ENCODE measurements at regions not wholly inside any gene's neighbourhood (a gene's known extent, or its start where the extent isn't known, plus 50 kb on each side); places are given as distances from the start of the nearest gene placed in this dataset.
"Not testable (repeated sequence)": the region's sequence is repeated elsewhere in the genome, so short reads cannot be mapped to it uniquely, and the experiment has no call there.

DNA sequence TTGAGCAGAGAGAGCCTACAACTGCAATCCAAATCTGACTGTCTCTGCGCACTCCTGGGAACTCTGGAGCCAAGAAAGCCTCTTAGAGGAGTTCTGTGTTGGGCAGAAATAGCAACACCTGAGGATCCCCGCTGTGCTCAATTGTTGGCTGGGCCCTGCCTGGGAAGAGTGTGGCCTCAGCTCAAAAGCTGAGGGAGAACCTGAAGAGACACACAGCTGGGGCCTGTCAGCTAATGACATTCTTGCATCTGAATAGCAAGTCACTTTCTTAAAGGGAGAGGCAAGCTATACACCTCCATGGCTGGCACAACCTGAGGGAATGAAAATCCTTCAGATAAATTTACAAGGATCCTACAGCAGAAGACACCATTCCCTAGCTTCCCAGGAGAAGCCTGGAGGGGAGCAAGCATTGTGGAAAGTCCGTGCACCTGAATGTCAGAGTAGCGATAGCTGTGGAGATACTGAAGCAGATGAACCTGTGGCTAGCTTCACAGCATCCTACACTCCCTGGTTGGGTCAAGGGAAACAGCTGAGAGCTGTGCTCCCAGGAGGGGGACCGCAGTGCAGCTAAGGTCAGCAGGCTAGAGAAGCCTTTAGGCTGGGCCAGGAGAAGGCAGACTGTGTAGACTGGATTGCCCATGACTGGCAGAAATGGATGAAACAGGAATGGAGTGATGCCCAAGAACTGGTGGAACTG is 159.9 kb upstream of the PFN2 start:
- intact Hi-C loops (cut with DNase I), result no loop called here
- Histone ChIP-seq H3K4me3 (no peak overlapping the region), H3K9me3 (no peaks in the 10 kb centered on the region), H3K4me1 (no peaks in the 10 kb centered on the region), H3K9ac (ENCODE audit: low read depth in 2 of 2, low read length in 2 of 2) (no peak overlapping the region), H3K36me3 (no peaks in the 10 kb centered on the region), H3K27ac (no peak overlapping the region), H3K27me3 (no peaks in the 10 kb centered on the region)
- DNase-seq, result no peak
- no peak for TF ChIP-seq CTCF (IDR thresholded peaks at IDR 0.05)

DNA sequence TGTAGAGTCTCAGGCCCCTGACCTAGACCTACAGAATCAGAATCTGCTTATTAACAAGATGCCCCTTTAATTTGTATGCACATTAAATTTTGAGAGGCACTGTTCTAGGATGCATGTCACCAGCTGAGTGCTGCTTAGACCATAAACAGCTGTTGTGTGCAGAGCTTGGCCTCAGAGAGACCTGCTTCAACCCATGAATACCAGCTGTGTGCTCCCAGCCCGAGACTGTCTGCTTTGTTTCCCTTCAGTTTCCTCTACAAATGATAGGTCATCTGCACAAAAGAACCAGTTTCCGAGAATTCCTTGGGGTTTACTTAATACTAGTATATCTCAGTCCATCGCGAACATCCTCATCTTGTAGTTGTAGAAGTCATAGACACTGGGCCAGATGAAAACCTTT is 158.5 kb upstream of the PFN2 start:
- TF ChIP-seq CTCF (IDR thresholded peaks at IDR 0.05), result no peak
- Histone ChIP-seq H3K36me3 (no peaks in the 10 kb centered on the region), H3K4me3 (no peak overlapping the region), H3K9me3 (no peaks in the 10 kb centered on the region), H3K27ac (no peak overlapping the region), H3K9ac (ENCODE audit: low read depth in 2 of 2, low read length in 2 of 2) (no peak overlapping the region), H3K27me3 (no peaks in the 10 kb centered on the region), H3K4me1 (no peaks in the 10 kb centered on the region)
- intact Hi-C loops (cut with DNase I), result no loop called here
- no peak for DNase-seq

GRCh38 chr3:150128126-150128525 is 157.4 kb upstream of the PFN2 start:
- no peak for TF ChIP-seq CTCF (IDR thresholded peaks at IDR 0.05)
- H3K36me3 ChIP-seq, result no peaks in the 10 kb centered on the region
- H3K4me3 ChIP-seq, result no peak overlapping the region
- intact Hi-C loops (cut with DNase I), result no loop called here
- no peaks in the 10 kb centered on the region for H3K9me3 ChIP-seq
- H3K9ac ChIP-seq (ENCODE audit: low read depth in 2 of 2, low read length in 2 of 2), result no peak overlapping the region
- no peaks in the 10 kb centered on the region for H3K27me3 ChIP-seq
- no peaks in the 10 kb centered on the region for H3K4me1 ChIP-seq
- H3K27ac ChIP-seq, result no peak overlapping the region
- DNase-seq, result no peak

GRCh38 chr3:150127011-150127490 is 156.4 kb upstream of the PFN2 start:
- no peak for DNase-seq
- TF ChIP-seq CTCF (IDR thresholded peaks at IDR 0.05), result no peak
- no peaks in the 10 kb centered on the region for H3K27me3 ChIP-seq
- intact Hi-C loops (cut with DNase I), result no loop called here
- H3K9ac ChIP-seq (ENCODE audit: low read depth in 2 of 2, low read length in 2 of 2), result no peak overlapping the region
- no peaks in the 10 kb centered on the region for H3K36me3 ChIP-seq
- H3K4me3 ChIP-seq, result no peak overlapping the region
- H3K27ac ChIP-seq, result no peak overlapping the region
- H3K4me1 ChIP-seq, result no peaks in the 10 kb centered on the region
- no peaks in the 10 kb centered on the region for H3K9me3 ChIP-seq

DNA sequence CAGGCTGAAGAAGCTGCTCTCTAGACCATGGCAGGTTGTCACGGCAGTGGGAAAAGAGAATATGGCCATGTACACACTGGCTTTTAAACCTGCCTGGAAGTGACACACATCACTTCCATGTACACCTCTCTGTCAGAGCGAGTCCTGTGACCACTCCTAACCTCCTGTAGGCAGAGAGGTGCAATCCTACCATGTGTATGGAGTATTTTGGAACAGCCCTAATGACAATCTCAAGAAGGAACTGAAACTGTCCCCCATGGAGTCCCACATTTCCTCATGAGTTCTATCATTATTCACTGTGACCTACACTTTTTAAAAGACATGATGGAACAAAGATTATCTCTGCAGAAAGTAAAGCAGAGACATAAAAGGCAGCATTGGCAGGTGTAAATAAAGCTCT is 153.4 kb upstream of the PFN2 start:
- Histone ChIP-seq H3K4me1 (no peaks in the 10 kb centered on the region), H3K4me3 (no peak overlapping the region), H3K36me3 (no peaks in the 10 kb centered on the region), H3K9ac (ENCODE audit: low read depth in 2 of 2, low read length in 2 of 2) (no peak overlapping the region), H3K9me3 (no peaks in the 10 kb centered on the region), H3K27ac (no peak overlapping the region), H3K27me3 (no peaks in the 10 kb centered on the region)
- intact Hi-C loops (cut with DNase I), result no loop called here
- no peak for TF ChIP-seq CTCF (IDR thresholded peaks at IDR 0.05)
- DNase-seq, result no peak

DNA sequence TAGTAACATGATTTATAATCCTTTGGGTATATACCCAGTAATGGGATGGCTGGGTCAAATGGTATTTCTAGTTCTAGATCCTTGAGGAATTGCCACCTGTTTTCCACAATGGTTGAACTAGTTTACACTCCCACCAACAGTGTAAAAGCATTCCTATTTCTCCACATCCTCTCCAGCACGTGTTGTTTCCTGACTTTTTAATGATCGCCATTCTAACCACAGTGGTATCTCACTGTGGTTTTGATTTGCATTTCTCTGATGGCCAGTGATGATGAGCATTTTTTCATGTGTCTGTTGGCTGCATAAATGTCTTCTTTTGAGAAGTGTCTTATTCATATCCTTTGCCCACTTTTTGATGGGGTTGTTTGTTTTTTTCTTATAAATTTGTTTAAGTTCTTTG is 152.6 kb upstream of the PFN2 start:
- DNase-seq; H3K27ac ChIP-seq; H3K9me3 ChIP-seq; intact Hi-C loops (cut with DNase I); H3K27me3 ChIP-seq; H3K4me1 ChIP-seq; H3K36me3 ChIP-seq; H3K9ac ChIP-seq (ENCODE audit: low read depth in 2 of 2, low read length in 2 of 2); H3K4me3 ChIP-seq: not testable (repeated sequence)
